ENCODE measurements at regions not wholly inside any gene's neighbourhood (a gene's known extent, or its start where the extent isn't known, plus 50 kb on each side); places are given as distances from the start of the nearest gene placed in this dataset.

- no peak for TF ChIP-seq CTCF (IDR thresholded peaks at IDR 0.05; ENCODE audit: extremely low read depth, missing control alignments)
- no peak for DNase-seq (ENCODE audit: low spot score)
Measured at GRCh38 chr13:24064371-24064770, 96.1 kb upstream of the SPATA13 start.

- DNase-seq (ENCODE audit: low spot score) = no peak
- no peak for TF ChIP-seq CTCF (IDR thresholded peaks at IDR 0.05; ENCODE audit: extremely low read depth, missing control alignments)
Measured at GRCh38 chr13:24065176-24065575, 95.3 kb upstream of the SPATA13 start.

GRCh38 chr13:24066405-24067295 is 93.9 kb upstream of the SPATA13 start:
- TF ChIP-seq CTCF (IDR thresholded peaks at IDR 0.05; ENCODE audit: extremely low read depth, missing control alignments) = no peak
- no peak for DNase-seq (ENCODE audit: low spot score)

GRCh38 chr13:24068472-24068871 is 92.0 kb upstream of the SPATA13 start:
- TF ChIP-seq CTCF (IDR thresholded peaks at IDR 0.05; ENCODE audit: extremely low read depth, missing control alignments) = no peak
- no peak for DNase-seq (ENCODE audit: low spot score)

- TF ChIP-seq CTCF (IDR thresholded peaks at IDR 0.05; ENCODE audit: extremely low read depth, missing control alignments) = no peak
- no peak for DNase-seq (ENCODE audit: low spot score)
Measured at GRCh38 chr13:24071016-24071415, 89.5 kb upstream of the SPATA13 start.

GRCh38 chr13:24071423-24072075 is 89.0 kb upstream of the SPATA13 start:
- no peak for DNase-seq (ENCODE audit: low spot score)
- TF ChIP-seq CTCF (IDR thresholded peaks at IDR 0.05; ENCODE audit: extremely low read depth, missing control alignments) = no peak

- TF ChIP-seq CTCF (IDR thresholded peaks at IDR 0.05; ENCODE audit: extremely low read depth, missing control alignments) = no peak
Measured at GRCh38 chr13:24073657-24074056, 86.9 kb upstream of the SPATA13 start.

More at GRCh38 chr13:24073657-24074056, 86.9 kb upstream of the SPATA13 start:
- no peak for DNase-seq (ENCODE audit: low spot score)

All from GM20000 (cell line).